IPS-20b (cell line): ENCODE measurements at regions not wholly inside any gene's neighbourhood (a gene's known extent, or its start where the extent isn't known, plus 50 kb on each side); places are given as distances from the start of the nearest gene placed in this dataset.

ENCODE experiments used
- H3K27ac ChIP-seq: one replicate; pipeline ENCODE4 v1.5.1; 2013; ENCODE audit warnings: low read length
- H3K27me3 ChIP-seq: 2 replicates; pipeline ENCODE4 v1.6.1; 2013; ENCODE audit warnings: mild to moderate bottlenecking, low read length, inconsistent platforms; ENCODE audit not compliant: insufficient read depth
- H3K36me3 ChIP-seq: 2 replicates; pipeline ENCODE4 v1.6.1; 2013; ENCODE audit warnings: low read depth, mild to moderate bottlenecking, inconsistent platforms, low read length, moderate library complexity; ENCODE audit not compliant: insufficient read depth
- H3K4me1 ChIP-seq: 2 replicates; pipeline ENCODE4 v1.6.1; 2013; ENCODE audit warnings: mild to moderate bottlenecking, control low read depth, inconsistent platforms, low read length, moderate library complexity; ENCODE audit not compliant: insufficient read depth
- H3K4me3 ChIP-seq: 2 replicates; pipeline ENCODE4 v1.5.1; 2013; ENCODE audit warnings: mild to moderate bottlenecking, low read length, inconsistent platforms
- H3K9ac ChIP-seq: 2 replicates; pipeline ENCODE4 v1.6.1; 2013; ENCODE audit warnings: low read depth, mild to moderate bottlenecking, inconsistent platforms, low read length, moderate library complexity
- H3K9me3 ChIP-seq: 2 replicates; pipeline ENCODE4 v1.6.1; 2013; ENCODE audit warnings: mild to moderate bottlenecking, low read depth, low read length, inconsistent platforms; ENCODE audit not compliant: insufficient read depth

- Histone ChIP-seq H3K9me3 (0 out of 2 replicates have a peak, but pooled peaks cover 3% of the 10 kb centered on the region), H3K4me3 (no peak overlapping the region), H3K9ac (no peak overlapping the region), H3K27me3 (peaks cover 28% of the 10 kb centered on the region), H3K36me3 (no peaks in the 10 kb centered on the region), H3K27ac (no peak overlapping the region), H3K4me1 (no peaks in the 10 kb centered on the region)
Measured at GRCh38 chr17:79392598-79392997, 218.3 kb downstream of the RBFOX3 start.

DNA sequence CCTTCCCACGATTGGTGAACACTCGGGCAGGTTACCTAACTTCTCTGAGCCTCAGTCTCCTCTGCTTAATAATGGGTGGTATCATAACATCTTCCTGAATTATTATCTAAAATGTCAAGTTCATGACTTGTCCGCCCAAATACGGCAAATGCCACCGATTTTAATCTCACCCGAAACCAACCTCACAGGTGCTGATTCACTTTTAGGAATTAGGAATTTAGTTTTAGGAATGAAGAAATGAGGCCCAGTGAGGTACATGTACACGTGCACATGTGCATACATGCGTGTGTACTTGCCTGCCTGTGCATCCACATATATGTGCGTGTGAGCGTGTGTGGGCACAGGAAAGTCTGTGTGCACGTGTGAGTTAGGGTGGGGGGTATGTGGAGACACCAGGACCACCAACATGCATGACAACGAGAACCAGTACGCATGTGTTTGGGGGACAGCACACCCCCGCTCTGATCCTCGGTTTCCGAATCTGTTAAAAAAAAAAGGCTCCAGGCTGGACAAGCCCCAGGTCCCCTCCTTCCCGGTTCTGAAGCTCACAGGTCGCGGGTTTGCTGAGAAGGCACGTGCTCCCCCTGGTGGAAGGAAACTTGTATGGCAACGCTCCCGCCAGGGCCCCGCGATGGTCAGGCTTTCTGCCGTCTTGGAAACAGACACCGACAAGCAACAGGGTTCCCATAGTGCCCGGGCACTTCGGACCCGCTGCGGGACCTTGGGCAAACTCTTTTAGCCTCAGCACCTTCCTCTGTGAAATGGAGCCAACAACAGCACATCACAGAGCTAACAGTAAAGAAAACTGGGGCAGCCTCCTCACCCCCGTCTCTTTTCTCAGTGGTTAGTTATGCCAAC is 219.2 kb downstream of the RBFOX3 start:
- Histone ChIP-seq H3K9ac (no peak overlapping the region), H3K27me3 (peaks cover 28% of the 10 kb centered on the region), H3K4me1 (no peaks in the 10 kb centered on the region), H3K4me3 (no peak overlapping the region), H3K36me3 (no peaks in the 10 kb centered on the region), H3K27ac (no peak overlapping the region), H3K9me3 (0 out of 2 replicates have a peak, but pooled peaks cover 3% of the 10 kb centered on the region)

GRCh38 chr17:79389896-79390295 is 221.0 kb downstream of the RBFOX3 start:
- Histone ChIP-seq H3K4me1 (no peaks in the 10 kb centered on the region), H3K36me3 (no peaks in the 10 kb centered on the region), H3K9ac (no peak overlapping the region), H3K9me3 (0 out of 2 replicates have a peak, but pooled peaks cover 3% of the 10 kb centered on the region), H3K27me3 (peaks cover 28% of the 10 kb centered on the region), H3K27ac (no peak overlapping the region), H3K4me3 (no peak overlapping the region)

DNA sequence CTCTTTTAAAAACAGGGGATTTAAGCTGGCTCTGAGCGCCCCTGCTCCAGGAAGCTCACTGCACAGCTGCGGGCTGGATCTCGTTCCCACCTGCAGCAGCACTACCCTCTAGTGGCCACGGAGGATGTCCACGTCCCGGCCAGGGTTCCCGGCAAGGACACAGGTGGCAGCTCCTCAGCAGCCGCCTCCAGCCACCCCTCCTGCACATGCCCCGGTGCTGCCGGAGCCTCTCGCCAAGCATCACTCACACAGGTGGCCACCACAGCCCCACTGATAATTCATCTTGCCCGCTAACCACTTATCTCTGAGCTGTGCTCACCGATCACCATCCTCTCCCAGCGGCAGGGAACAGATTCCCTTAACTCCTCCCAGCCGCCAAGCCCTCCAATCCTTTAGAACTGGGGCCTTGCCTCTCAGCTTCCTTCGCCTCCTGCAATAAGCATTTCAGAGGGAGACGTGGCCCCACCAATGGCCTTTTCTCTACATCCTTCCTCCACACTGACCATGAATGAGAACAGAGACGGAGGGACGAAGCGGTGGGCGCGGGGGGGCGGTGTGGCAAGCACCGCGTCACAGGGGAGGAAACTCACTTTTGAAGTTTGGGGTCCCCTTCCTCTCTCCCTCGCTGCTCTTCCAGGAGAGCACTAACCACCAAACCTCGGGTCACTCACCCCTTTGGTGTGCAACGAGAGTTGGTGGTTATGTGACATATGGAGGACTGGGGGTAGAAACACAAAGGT is 222.1 kb downstream of the RBFOX3 start:
- Histone ChIP-seq H3K4me3 (no peak overlapping the region), H3K36me3 (no peaks in the 10 kb centered on the region), H3K9me3 (0 out of 2 replicates have a peak, but pooled peaks cover 3% of the 10 kb centered on the region), H3K4me1 (no peaks in the 10 kb centered on the region), H3K27me3 (peaks cover 27% of the 10 kb centered on the region), H3K9ac (no peak overlapping the region), H3K27ac (no peak overlapping the region)

- Histone ChIP-seq H3K9me3 (0 out of 2 replicates have a peak, but pooled peaks cover 3% of the 10 kb centered on the region), H3K27ac (no peak overlapping the region), H3K9ac (no peak overlapping the region), H3K27me3 (peaks cover 19% of the 10 kb centered on the region), H3K36me3 (no peaks in the 10 kb centered on the region), H3K4me1 (no peaks in the 10 kb centered on the region), H3K4me3 (no peak overlapping the region)
Measured at GRCh38 chr17:79387783-79388182, 223.1 kb downstream of the RBFOX3 start.

DNA sequence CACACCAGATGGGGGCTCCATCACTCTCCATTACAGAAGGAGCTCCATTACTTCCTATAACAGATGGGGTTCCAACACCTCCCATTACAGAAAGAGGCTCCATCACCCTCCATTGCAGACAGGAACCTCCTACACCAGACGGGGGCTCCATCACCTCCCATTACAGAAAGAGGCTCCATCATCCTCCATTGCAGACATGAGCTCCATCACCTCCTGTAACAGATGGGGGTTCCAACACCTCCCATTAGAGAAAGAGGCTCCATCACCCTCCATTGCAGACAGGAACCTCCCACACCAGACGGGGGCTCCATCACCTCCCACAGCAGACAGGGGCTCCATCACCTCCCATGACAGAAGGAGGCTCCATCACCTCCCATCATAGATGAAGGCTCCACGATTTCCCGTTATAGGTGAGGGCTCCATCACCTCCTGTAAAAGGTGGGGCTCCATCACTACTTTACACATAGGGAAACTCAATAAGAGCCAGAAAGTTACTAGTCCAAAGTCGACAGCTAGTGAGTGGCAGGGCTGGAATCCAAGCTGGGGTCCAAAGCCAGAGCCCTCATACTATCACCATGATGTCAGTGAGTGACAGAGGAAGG is 224.8 kb downstream of the RBFOX3 start:
- Histone ChIP-seq H3K4me3 (no peak overlapping the region), H3K4me1 (no peaks in the 10 kb centered on the region), H3K27ac (no peak overlapping the region), H3K27me3 (peaks cover 4% of the 10 kb centered on the region), H3K9ac (no peak overlapping the region), H3K36me3 (no peaks in the 10 kb centered on the region), H3K9me3 (no peaks in the 10 kb centered on the region)

- H3K27me3 ChIP-seq: no peaks in the 10 kb centered on the region
- H3K9me3 ChIP-seq: no peaks in the 10 kb centered on the region
Measured at GRCh38 chr17:79382313-79382712, 228.5 kb downstream of the RBFOX3 start.

DNA sequence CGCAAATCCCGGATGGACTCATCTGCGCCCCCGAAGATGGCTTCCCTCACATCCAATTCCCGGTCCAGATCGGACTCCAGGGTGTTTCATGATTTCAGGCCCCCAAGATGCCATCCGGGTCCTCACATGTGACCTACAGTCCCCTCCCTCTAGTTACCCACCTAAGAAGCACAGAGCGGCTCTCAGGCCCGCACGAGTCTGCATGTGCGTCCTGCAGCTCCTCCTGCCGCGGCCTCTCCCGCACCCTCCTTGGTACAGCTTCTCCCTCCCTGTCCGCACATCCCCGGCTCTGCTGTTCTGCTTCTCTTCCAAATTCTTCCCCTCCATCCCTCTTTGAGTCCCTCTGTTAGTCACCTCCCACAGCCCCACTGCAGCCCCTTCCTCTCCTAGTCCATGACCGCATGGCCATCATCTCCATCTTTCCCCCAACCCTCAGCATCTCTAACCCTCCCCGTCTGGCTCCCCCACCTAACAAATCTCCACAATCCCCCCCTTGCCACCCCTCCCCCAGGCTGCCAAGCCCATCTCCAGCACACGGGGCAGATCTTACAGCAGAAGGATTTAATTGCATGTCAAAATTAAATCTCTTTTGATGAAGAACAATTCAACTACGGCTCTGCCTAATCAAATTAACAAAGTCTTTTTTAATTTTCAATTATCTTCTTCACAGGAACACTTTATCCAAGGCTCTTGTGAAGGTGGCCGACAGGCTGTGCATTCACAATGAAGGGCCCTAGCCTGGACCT is 231.0 kb downstream of the RBFOX3 start:
- Histone ChIP-seq H3K4me1 (no peaks in the 10 kb centered on the region), H3K27ac (no peak overlapping the region), H3K9ac (no peak overlapping the region), H3K27me3 (no peaks in the 10 kb centered on the region), H3K4me3 (no peak overlapping the region), H3K9me3 (no peaks in the 10 kb centered on the region), H3K36me3 (no peaks in the 10 kb centered on the region)

More at GRCh38 chr17:79382313-79382712, 228.5 kb downstream of the RBFOX3 start:
- no peak overlapping the region for H3K9ac ChIP-seq
- H3K4me3 ChIP-seq: no peak overlapping the region
- no peaks in the 10 kb centered on the region for H3K4me1 ChIP-seq
- H3K27ac ChIP-seq: no peak overlapping the region
- H3K36me3 ChIP-seq: no peaks in the 10 kb centered on the region

- Histone ChIP-seq H3K27me3 (no peaks in the 10 kb centered on the region), H3K36me3 (no peaks in the 10 kb centered on the region), H3K27ac (no peak overlapping the region), H3K4me1 (no peaks in the 10 kb centered on the region), H3K9ac (no peak overlapping the region), H3K9me3 (no peaks in the 10 kb centered on the region), H3K4me3 (no peak overlapping the region)
Measured at GRCh38 chr17:79377230-79377786, 233.5 kb downstream of the RBFOX3 start.

DNA sequence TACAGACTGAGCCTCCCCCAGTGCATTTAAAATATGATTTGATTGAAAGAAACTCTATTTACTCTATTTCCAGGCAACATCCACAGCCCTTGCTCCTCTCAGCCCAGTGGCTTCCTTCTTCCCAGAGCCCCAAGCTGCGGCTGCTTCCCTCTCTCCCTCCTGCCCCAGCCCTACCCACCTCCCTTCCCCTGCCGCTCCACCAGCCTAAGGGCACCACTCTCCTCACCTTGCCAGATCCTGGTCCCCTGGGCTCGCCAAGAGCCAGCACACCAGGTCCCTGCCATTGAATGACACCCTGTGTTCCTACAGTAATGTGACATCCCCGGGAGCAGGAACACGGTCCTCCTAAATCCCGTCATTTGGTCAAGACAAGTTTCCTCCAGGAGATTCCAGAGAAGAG is 236.0 kb downstream of the RBFOX3 start:
- Histone ChIP-seq H3K4me1 (no peaks in the 10 kb centered on the region), H3K36me3 (no peaks in the 10 kb centered on the region), H3K9me3 (no peaks in the 10 kb centered on the region), H3K9ac (no peak overlapping the region), H3K4me3 (no peak overlapping the region), H3K27ac (no peak overlapping the region), H3K27me3 (no peaks in the 10 kb centered on the region)

GRCh38 chr17:79374087-79374689 is 236.7 kb downstream of the RBFOX3 start:
- H3K9ac ChIP-seq: no peak overlapping the region
- no peaks in the 10 kb centered on the region for H3K9me3 ChIP-seq
- no peaks in the 10 kb centered on the region for H3K36me3 ChIP-seq
- H3K27ac ChIP-seq: no peak overlapping the region
- H3K27me3 ChIP-seq: no peaks in the 10 kb centered on the region
- no peak overlapping the region for H3K4me3 ChIP-seq
- H3K4me1 ChIP-seq: no peaks in the 10 kb centered on the region
